ENCODE measurements at regions not wholly inside any gene's neighbourhood (a gene's known extent, or its start where the extent isn't known, plus 50 kb on each side); places are given as distances from the start of the nearest gene placed in this dataset.
A peak's percentile ranks its signal among the peaks of the same experiment; 100 is the strongest.

GRCh38 chr1:177796561-177796960, 173.3 kb downstream of the SEC16B start:
- no peak for DNase-seq (ENCODE audit: extremely low spot score, insufficient read length, low read depth)
- FAIRE-seq: no peak

GRCh38 chr1:177794376-177794991, 175.4 kb downstream of the SEC16B start:
- no peak for DNase-seq (ENCODE audit: extremely low spot score, insufficient read length, low read depth)
- FAIRE-seq: peak; percentile 74

GRCh38 chr1:177793900-177794299, 176.0 kb downstream of the SEC16B start:
- DNase-seq (ENCODE audit: extremely low spot score, insufficient read length, low read depth) (no peak), FAIRE-seq (no peak)

- DNase-seq (ENCODE audit: extremely low spot score, insufficient read length, low read depth) (no peak), FAIRE-seq (no peak)
Measured at GRCh38 chr1:177790566-177790965, 179.3 kb downstream of the SEC16B start.

- FAIRE-seq (no peak), DNase-seq (ENCODE audit: extremely low spot score, insufficient read length, low read depth) (no peak)
Measured at GRCh38 chr1:177789956-177790355, 179.9 kb downstream of the SEC16B start.

GRCh38 chr1:177786176-177786745, 183.6 kb downstream of the SEC16B start:
- FAIRE-seq (no peak), DNase-seq (ENCODE audit: extremely low spot score, insufficient read length, low read depth) (no peak)

- FAIRE-seq: no peak
- no peak for DNase-seq (ENCODE audit: extremely low spot score, insufficient read length, low read depth)
Measured at GRCh38 chr1:177784936-177785335, 184.9 kb downstream of the SEC16B start.

GRCh38 chr1:177784409-177784808, 185.4 kb downstream of the SEC16B start:
- FAIRE-seq: no peak
- DNase-seq (ENCODE audit: extremely low spot score, insufficient read length, low read depth): no peak

GRCh38 chr1:177783051-177783450, 186.8 kb downstream of the SEC16B start:
- DNase-seq (ENCODE audit: extremely low spot score, insufficient read length, low read depth): no peak
- no peak for FAIRE-seq

GRCh38 chr1:177780096-177780700, 189.7 kb downstream of the SEC16B start:
- FAIRE-seq (peak; percentile 56), DNase-seq (ENCODE audit: extremely low spot score, insufficient read length, low read depth) (no peak)

- no peak for DNase-seq (ENCODE audit: extremely low spot score, insufficient read length, low read depth)
- no peak for FAIRE-seq
Measured at GRCh38 chr1:177779166-177779965, 190.5 kb downstream of the SEC16B start.

GRCh38 chr1:177775924-177776323, 193.9 kb downstream of the SEC16B start:
- DNase-seq (ENCODE audit: extremely low spot score, insufficient read length, low read depth) (no peak), FAIRE-seq (no peak)

- no peak for FAIRE-seq
- DNase-seq (ENCODE audit: extremely low spot score, insufficient read length, low read depth): no peak
Measured at GRCh38 chr1:177772386-177772960, 197.4 kb downstream of the SEC16B start.

GRCh38 chr1:177771688-177772087, 198.2 kb downstream of the SEC16B start:
- FAIRE-seq (no peak), DNase-seq (ENCODE audit: extremely low spot score, insufficient read length, low read depth) (no peak)

GRCh38 chr1:177770096-177770495, 199.8 kb downstream of the SEC16B start:
- DNase-seq (ENCODE audit: extremely low spot score, insufficient read length, low read depth) (no peak), FAIRE-seq (no peak)

- no peak for DNase-seq (ENCODE audit: extremely low spot score, insufficient read length, low read depth)
Measured at GRCh38 chr1:177755851-177756560, 213.9 kb downstream of the SEC16B start.

GRCh38 chr1:177754603-177755002, 215.3 kb downstream of the SEC16B start:
- no peak for FAIRE-seq
- no peak for DNase-seq (ENCODE audit: extremely low spot score, insufficient read length, low read depth)

More at GRCh38 chr1:177755851-177756560, 213.9 kb downstream of the SEC16B start:
- FAIRE-seq: no peak

- FAIRE-seq: no peak
- no peak for DNase-seq (ENCODE audit: extremely low spot score, insufficient read length, low read depth)
Measured at GRCh38 chr1:177753655-177754054, 216.2 kb downstream of the SEC16B start.

- DNase-seq (ENCODE audit: extremely low spot score, insufficient read length, low read depth) (no peak), FAIRE-seq (no peak)
Measured at GRCh38 chr1:177748080-177748801, 221.6 kb downstream of the SEC16B start.
